Daoy (cell line): ENCODE measurements at regions not wholly inside any gene's neighbourhood (a gene's known extent, or its start where the extent isn't known, plus 50 kb on each side); places are given as distances from the start of the nearest gene placed in this dataset.
"Not testable (repeated sequence)": the region's sequence is repeated elsewhere in the genome, so short reads cannot be mapped to it uniquely, and the experiment has no call there.

Experiments used
- DNase-seq: peaks from one replicate; pipeline ENCODE4 v3.0.0-alpha.2; 2015; ENCODE audit warnings: low read depth

DNA sequence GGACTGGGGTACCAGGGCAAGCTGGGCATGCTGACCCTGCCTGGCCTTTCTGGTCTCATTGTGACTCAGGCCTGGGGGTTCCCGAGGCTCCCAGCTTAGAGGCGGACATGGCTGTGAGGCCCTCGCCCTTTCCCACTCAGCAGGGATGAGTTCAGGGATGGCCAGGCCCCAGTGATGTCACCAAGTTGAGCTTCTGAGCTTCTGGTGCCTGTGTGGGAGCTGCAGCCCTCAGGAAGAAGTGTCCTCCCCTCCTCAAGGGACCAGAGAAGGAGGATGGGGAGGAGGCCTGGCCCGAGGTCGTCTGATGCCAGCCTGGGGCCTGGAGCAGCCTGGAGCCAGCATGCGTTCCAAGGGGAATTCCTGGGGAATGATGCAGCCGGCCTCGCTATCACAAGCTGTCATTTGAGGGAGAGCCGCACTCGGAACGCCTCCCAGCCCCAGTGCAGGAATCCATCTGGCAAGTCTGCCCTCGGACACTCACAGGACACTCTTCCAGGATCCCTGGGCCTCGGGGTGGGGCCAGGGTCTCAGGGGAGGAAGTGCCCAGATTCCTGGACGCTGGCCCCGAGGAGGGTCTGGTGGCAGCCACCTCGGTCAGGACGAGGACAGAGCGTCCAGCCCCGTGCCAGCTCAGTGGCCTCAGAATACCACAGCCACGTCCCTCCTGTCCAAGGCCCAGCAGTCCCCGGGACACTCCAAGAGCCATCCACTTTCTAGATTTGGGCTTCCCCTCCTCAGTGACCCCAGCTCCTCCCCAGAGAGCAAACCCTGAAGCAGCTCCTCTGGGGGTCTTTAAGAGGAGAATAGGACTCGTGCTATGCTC is 61.2 kb upstream of the GPC1 start:
- DNase-seq, result peak; percentile 86

- no peak for DNase-seq
Observed at GRCh38 chr2:240375024-240375645, 60.3 kb upstream of the GPC1 start.

DNA sequence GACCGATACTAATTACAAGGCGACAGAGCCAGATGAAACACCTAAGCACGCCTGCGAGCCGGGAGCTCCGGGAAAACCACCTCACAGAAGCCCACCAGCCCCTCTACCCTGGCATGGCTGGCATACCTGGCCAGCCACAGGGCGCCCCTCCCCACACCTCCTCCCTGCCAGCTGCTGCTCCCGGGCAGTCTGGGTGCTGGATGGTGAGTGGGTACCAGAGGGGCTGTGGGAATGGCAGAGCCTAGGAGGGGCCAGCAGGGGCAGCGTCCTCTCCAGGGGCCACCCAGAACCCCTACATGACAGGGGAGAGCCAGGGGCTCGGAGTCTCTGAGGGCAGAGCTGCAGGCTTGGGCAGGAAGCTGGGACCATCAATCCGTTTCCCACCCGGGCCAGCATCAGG is 58.7 kb upstream of the GPC1 start:
- no peak for DNase-seq

DNA sequence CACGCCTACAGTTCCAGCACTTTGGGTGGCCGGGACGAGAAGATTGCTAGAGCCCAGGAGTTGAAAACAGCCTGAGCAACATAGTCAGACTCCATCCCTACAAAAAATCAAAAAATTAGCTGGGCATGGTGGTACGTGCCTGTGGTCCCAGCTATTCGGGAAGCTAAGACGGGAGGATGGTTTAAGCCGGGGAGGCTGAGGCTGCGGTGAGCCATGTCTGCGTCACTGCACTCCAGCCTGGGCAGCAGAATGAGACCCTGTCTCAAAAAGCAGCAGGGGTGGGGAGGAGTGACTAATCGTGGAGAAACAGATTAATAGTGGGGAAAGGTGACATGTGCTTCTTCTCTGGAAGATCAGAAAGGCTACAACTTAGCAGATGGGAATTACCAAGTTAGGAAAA is 58.1 kb upstream of the GPC1 start:
- DNase-seq, result no peak

DNA sequence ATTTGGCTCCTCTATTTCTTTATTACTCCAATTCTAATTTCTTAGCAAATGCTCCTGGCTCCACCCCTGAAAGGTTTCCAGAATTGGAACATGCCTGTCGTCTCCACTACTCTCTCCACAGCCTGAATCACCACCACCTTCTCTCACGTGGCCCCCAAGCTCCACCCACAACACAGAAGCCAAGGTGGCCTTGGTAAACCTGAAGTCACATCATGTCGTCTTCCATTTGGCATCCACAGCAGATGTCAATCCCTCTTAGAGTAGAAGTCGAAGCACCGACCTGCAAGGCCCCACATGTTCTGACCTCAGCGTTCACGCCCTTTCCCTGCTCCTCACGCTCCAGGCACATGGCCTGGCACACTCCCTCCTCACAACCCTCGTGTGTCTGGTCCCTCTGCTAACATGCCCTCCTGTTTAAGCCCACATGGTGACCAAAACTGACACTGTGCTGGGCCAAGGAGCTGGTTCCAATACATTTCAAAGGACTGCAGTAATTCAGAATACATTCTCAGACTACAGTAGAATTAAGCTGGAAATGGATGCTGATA is 56.3 kb upstream of the GPC1 start:
- no peak for DNase-seq

GRCh38 chr2:240383099-240383758 is 52.2 kb upstream of the GPC1 start:
- no peak for DNase-seq

GRCh38 chr2:240383871-240384700 is 51.4 kb upstream of the GPC1 start:
- no peak for DNase-seq

DNA sequence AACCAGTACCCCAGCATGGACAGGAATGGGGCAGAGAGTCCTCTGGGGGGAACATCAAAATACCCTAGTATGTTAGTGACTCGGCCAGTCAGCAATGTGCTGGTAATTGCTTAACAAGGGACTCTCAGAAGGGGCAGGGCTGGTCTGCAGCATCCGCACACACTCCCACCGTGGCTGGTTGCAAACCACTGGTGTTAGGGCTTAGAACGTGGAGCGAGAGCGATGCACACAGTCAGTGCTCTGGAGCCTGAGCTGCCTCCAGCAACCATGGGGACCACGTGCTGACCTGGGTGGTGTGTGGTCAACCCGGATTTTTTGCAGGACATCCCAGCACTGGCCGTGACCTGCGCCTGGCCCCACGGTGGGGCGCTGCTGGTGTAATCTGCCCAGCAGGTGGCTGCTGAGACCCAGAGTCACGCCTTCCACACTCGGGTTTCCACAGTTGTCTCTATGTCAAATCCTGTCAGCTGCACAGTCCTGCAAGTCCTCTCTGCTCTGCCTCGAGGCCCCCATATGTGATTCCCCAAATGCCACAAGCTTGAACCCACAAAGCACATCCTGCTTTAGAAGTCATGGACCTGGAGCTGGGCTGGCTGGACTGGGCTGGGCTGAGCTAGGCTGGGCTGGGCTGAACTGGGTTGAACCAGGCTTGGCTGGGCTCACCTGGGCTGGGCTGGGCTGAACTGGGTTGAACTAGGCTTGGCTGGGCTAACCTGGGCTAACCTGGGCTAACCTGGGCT is 50.6 kb upstream of the GPC1 start:
- no peak for DNase-seq

DNA sequence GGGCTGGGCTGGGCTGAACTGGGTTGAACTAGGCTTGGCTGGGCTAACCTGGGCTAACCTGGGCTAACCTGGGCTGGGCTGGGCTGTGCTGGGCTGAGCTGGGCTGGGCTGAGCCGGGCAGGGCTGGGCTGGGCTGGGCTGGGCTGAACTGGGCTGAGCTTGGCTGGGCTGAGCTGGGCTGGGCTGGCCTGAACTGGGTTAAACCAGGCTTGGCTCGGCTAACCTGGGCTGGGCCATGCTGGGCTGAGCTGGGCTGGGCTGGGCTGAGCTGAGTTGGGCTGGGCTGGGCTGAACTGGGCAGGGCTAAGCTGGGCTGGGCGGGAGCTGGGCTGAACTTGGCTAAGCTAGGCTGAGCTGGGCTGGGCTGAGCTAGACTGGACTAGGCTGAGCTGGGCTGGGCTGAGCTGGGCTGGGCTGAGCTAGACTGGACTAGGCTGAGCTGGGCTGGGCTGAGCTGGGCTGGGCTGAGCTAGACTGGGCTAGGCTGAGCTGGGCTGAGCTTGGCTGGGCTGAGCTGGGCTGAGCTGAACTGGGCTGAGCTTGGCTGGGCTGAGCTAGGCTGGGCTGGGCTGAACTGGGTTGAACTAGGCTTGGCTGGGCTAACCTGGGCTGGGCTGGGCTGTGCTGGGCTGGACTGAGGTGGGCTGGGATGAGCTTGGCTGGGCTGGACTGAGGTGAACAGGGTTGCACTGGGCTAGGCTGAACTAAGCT is 49.9 kb upstream of the GPC1 start:
- DNase-seq, result not testable (repeated sequence)
